ENCODE measurements at regions not wholly inside any gene's neighbourhood (a gene's known extent, or its start where the extent isn't known, plus 50 kb on each side); places are given as distances from the start of the nearest gene placed in this dataset.

DNA sequence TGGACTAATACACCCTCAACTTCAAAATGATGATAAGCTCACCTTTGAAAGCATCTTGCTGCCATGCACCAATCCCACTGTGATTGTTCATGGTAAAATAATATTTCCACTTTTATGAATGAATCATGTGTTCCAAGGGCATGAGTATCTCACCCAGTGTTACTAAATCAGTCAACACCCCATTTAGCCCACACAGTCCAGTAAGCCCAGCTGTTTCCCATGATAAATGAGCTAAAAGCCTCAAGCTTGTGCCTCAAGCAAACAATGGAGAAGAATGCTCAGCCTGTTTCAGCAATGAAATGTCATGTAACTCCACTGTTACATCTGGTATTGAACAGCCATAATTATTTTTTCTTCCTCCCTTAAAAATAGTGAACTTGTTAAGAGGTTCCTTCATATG, 442.5 kb downstream of the XPNPEP1 start:
- TF ChIP-seq, protein P1, sequence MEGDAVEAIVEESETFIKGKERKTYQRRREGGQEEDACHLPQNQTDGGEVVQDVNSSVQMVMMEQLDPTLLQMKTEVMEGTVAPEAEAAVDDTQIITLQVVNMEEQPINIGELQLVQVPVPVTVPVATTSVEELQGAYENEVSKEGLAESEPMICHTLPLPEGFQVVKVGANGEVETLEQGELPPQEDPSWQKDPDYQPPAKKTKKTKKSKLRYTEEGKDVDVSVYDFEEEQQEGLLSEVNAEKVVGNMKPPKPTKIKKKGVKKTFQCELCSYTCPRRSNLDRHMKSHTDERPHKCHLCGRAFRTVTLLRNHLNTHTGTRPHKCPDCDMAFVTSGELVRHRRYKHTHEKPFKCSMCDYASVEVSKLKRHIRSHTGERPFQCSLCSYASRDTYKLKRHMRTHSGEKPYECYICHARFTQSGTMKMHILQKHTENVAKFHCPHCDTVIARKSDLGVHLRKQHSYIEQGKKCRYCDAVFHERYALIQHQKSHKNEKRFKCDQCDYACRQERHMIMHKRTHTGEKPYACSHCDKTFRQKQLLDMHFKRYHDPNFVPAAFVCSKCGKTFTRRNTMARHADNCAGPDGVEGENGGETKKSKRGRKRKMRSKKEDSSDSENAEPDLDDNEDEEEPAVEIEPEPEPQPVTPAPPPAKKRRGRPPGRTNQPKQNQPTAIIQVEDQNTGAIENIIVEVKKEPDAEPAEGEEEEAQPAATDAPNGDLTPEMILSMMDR (IDR thresholded peaks at IDR 0.05; ENCODE audit: extremely low read depth, insufficient read depth, missing control alignments) = no peak
- in situ Hi-C loops (cut with MboI; ENCODE audit: low pct_unique_long_range_greater_than_20kb, low sequenced_read_pairs, unreplicated experiment) = no loop called here
- DNase-seq (ENCODE audit: low spot score) = no peak

- no peak for DNase-seq (ENCODE audit: low spot score)
- TF ChIP-seq, protein P1 (IDR thresholded peaks at IDR 0.05; ENCODE audit: extremely low read depth, insufficient read depth, missing control alignments) = no peak
- in situ Hi-C loops (cut with MboI; ENCODE audit: low pct_unique_long_range_greater_than_20kb, low sequenced_read_pairs, unreplicated experiment) = no loop called here
Measured at GRCh38 chr10:109475711-109476421, 447.4 kb downstream of the XPNPEP1 start.

- in situ Hi-C loops (cut with MboI; ENCODE audit: low pct_unique_long_range_greater_than_20kb, low sequenced_read_pairs, unreplicated experiment) = no loop called here
- no peak for DNase-seq (ENCODE audit: low spot score)
- TF ChIP-seq, protein P1 (IDR thresholded peaks at IDR 0.05; ENCODE audit: extremely low read depth, insufficient read depth, missing control alignments) = no peak
Measured at GRCh38 chr10:109474812-109475211, 448.5 kb downstream of the XPNPEP1 start.

- DNase-seq (ENCODE audit: low spot score) = no peak
- TF ChIP-seq, protein P1 (IDR thresholded peaks at IDR 0.05; ENCODE audit: extremely low read depth, insufficient read depth, missing control alignments) = no peak
- in situ Hi-C loops (cut with MboI; ENCODE audit: low pct_unique_long_range_greater_than_20kb, low sequenced_read_pairs, unreplicated experiment) = no loop called here
Measured at GRCh38 chr10:109474261-109474660, 449.1 kb downstream of the XPNPEP1 start.

- no peak for DNase-seq (ENCODE audit: low spot score)
- in situ Hi-C loops (cut with MboI; ENCODE audit: low pct_unique_long_range_greater_than_20kb, low sequenced_read_pairs, unreplicated experiment) = no loop called here
- TF ChIP-seq, protein P1 (IDR thresholded peaks at IDR 0.05; ENCODE audit: extremely low read depth, insufficient read depth, missing control alignments) = no peak
Measured at GRCh38 chr10:109467551-109467950, 455.8 kb downstream of the XPNPEP1 start.

DNA sequence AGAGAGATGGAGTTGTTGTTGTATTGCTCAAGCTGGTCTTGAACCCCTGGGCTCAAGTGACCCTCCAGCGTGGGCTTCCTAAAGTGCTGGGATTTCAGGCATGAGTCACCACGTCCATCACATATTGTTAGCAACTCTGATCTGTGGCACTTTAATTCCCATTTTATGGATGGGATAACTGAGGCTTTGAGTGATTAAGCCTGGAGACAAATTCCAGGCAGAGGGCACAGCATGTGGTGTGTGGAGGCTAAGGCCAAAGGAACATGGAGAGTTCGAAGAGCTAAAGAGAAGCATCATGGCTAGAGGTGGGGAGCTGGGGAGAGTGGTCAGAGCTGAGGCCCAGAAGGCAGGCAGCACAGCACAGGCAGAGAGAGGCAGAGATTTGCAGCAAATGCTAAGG, 458.4 kb downstream of the XPNPEP1 start:
- DNase-seq (ENCODE audit: low spot score) = no peak
- TF ChIP-seq, protein P1 (IDR thresholded peaks at IDR 0.05; ENCODE audit: extremely low read depth, insufficient read depth, missing control alignments) = no peak
- in situ Hi-C loops (cut with MboI; ENCODE audit: low pct_unique_long_range_greater_than_20kb, low sequenced_read_pairs, unreplicated experiment) = no loop called here
